Hematopoietic multipotent progenitor cell (in vitro differentiated cells): ENCODE measurements at regions not wholly inside any gene's neighbourhood (a gene's known extent, or its start where the extent isn't known, plus 50 kb on each side); places are given as distances from the start of the nearest gene placed in this dataset.
A peak's percentile ranks its signal among the peaks of the same experiment; 100 is the strongest.

Experiments used
- DNase-seq, 3 donors: peaks; one replicate each; pipeline ENCODE4 v3.0.0-alpha.2; 2011 to 2015; ENCODE audit warnings: low read depth in 2 of 3, low spot score in 2 of 3

- DNase-seq, result no peak
Measured at GRCh38 chr4:115418635-115419396, 305.4 kb upstream of the NDST4 start.

- DNase-seq, result no peak
Measured at GRCh38 chr4:115396034-115396433, 282.6 kb upstream of the NDST4 start.

GRCh38 chr4:115376866-115377265 lies 263.4 kb upstream of the NDST4 start:
- DNase-seq, result no peak

- no peak for DNase-seq
Measured at GRCh38 chr4:115374621-115375020, 261.2 kb upstream of the NDST4 start.

- no peak for DNase-seq
Measured at GRCh38 chr4:115370490-115370889, 257.1 kb upstream of the NDST4 start.

GRCh38 chr4:115370012-115370411 lies 256.6 kb upstream of the NDST4 start:
- DNase-seq, result no peak

- DNase-seq, result no peak
Measured at GRCh38 chr4:115366390-115366789, 253.0 kb upstream of the NDST4 start.

GRCh38 chr4:115365185-115365584 lies 251.8 kb upstream of the NDST4 start:
- no peak for DNase-seq

GRCh38 chr4:115361781-115362180 lies 248.4 kb upstream of the NDST4 start:
- DNase-seq, result no peak

GRCh38 chr4:115360431-115360830 lies 247.0 kb upstream of the NDST4 start:
- DNase-seq, result no peak

- no peak for DNase-seq
Measured at GRCh38 chr4:115357776-115358175, 244.4 kb upstream of the NDST4 start.

- no peak for DNase-seq
Measured at GRCh38 chr4:115356176-115356575, 242.8 kb upstream of the NDST4 start.

- DNase-seq, result no peak
Measured at GRCh38 chr4:115355329-115355728, 241.9 kb upstream of the NDST4 start.

GRCh38 chr4:115353370-115353769 lies 239.9 kb upstream of the NDST4 start:
- peak in 1 of 3 donors; percentile 32 for DNase-seq

- DNase-seq, result no peak
Measured at GRCh38 chr4:115343171-115343570, 229.8 kb upstream of the NDST4 start.

- no peak for DNase-seq
Measured at GRCh38 chr4:115334736-115335411, 221.5 kb upstream of the NDST4 start.

- DNase-seq, result no peak
Measured at GRCh38 chr4:115332078-115332477, 218.7 kb upstream of the NDST4 start.

- DNase-seq, result no peak
Measured at GRCh38 chr4:115331241-115331640, 217.8 kb upstream of the NDST4 start.

GRCh38 chr4:115325836-115326235 lies 212.4 kb upstream of the NDST4 start:
- DNase-seq, result peak in 2 of 3 donors; percentile 11 to 32

GRCh38 chr4:115323106-115323707 lies 209.8 kb upstream of the NDST4 start:
- DNase-seq, result peak in 2 of 3 donors; percentile 16 to 46

GRCh38 chr4:115315182-115315581 lies 201.8 kb upstream of the NDST4 start:
- no peak for DNase-seq

- no peak for DNase-seq
Measured at GRCh38 chr4:115310641-115311040, 197.2 kb upstream of the NDST4 start.
